ENCODE measurements at regions not wholly inside any gene's neighbourhood (a gene's known extent, or its start where the extent isn't known, plus 50 kb on each side); places are given as distances from the start of the nearest gene placed in this dataset.

DNA sequence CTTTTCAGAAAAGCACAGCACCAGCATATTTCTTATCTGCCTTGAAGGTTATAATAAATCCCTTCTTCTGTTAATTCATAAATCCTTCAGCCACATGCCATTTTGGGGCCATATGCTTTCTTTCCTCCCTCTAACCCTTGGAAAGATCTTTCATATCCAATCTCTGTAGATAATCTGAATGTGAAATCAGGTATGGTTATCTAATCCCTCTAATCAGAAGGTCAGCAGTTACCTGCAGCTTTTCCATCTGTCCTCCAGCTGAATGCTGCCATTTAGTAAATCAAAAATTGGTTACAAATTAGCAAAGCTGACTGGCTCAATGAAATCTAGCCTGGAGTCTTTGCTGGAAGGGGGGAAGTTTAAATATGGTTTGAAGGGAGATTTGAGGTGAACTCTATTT is 230.5 kb downstream of the PIK3C3 start:
- DNase-seq (ENCODE audit: low spot score), result no peak

DNA sequence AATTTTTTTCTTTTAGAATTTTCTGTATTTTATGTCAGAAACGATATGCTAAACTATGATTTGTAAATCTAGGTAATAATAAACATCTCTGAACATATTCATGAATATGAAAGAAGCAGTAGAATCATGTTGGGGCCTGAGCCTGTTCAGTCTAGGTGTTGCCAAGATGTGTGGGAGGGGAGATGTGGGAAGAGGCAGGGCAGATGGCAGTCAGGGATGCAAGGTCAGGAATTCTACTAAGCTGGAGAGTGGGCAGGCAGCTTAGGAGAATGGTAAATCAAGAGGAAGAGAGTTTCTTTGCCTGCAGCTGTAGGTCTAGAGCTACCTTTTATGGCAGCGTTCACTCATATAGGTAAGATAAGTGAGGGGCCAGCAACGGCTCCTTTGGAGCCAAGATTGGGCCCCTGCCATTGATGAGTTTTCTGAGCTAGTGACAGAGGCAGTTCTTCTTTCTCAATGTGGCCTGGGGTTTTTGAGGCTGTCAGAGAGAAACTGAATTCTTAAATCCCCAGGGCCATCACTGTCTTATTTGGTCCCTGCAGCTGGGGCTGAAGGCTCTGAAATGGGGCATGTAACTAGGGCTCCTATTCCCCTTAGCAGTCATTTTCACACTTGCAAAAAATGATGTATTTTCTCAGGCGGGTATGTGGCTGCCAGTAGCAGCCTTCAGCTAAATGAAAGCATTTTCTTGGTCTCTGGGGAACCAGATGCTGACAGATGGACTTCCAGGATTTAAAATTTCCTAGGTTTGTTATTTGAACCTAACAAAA is 232.8 kb downstream of the PIK3C3 start:
- DNase-seq (ENCODE audit: low spot score), result no peak

DNA sequence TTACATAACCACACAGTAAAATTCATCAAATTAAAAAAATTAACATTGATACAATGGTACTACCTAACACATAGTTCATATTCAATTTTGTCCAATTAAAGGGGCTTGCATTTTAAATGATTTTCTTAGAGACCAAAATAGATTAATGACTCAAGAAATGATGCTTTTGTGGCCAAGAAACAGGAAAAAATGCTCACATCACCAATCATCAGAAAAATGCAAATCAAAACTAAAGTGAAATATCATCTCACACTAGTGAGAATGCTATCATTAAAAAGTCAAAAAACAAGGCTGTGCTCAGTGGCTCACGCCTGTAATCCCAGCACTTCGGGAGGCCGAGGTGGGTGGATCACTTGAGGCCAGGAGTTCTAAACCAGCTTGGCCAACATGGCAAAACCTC is 235.6 kb downstream of the PIK3C3 start:
- DNase-seq (ENCODE audit: low spot score), result no peak

DNA sequence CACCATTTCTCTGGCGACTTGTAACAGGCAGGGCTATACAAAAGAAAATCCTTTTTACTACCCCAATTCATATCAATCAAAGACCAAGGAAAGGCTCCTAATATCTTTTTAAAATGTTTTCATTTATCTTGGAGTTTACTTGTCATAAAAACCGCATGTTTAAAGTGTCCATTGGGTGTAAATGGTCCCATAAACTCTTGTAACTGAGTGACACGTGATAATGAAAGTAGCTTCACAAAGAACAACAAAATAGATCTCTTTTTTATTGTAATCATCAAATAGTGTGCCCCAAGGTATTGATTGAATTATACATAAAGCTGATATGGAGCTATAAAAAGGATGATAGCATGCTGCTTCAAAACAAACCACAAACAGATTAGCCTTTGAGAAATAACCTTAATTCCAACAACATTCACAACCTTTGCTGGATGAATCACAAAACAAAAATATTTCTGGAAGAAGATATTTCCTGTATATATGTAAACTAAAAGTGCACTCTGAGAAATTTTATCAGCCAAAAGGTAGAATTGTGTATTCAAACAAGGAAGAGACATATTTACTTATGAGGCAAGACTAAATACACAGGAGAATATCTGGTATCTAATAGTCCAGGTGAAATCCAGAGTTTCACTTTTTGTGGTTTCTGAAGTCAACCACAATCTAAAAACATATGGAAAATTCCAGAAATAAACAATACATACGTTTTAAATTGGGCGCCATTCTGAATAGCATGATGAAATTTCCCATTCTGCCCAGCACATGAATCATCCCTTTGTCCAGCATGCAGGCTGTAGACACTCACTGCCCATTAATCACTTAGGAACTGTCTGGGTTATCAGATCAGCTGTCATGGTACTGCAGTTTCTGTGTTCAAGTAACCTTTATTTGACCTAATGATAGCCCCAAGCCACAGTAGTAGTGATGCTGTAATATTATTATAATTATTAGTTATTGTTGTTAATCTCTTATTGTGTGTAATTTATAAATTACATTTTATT is 237.5 kb downstream of the PIK3C3 start:
- no peak for DNase-seq (ENCODE audit: low spot score)

DNA sequence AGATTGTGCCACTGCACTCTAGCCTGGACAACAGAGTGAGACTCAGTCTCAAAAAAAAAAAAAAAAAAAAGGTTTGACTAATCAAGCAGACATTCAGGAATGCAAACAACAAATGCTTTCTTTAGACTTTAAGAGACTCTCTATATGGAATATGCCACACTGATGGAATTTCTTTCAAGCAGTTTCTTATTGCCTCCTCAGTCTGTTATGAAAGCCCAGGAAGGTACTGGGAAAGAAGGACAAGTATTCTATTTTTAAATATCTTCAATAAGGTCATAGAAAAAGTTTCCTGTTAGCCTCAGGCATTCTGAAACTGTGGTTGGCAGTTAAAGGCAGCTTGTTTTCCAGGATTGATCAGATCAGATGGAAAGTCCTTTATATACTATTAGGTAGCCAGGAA is 241.6 kb downstream of the PIK3C3 start:
- no peak for DNase-seq (ENCODE audit: low spot score)

DNA sequence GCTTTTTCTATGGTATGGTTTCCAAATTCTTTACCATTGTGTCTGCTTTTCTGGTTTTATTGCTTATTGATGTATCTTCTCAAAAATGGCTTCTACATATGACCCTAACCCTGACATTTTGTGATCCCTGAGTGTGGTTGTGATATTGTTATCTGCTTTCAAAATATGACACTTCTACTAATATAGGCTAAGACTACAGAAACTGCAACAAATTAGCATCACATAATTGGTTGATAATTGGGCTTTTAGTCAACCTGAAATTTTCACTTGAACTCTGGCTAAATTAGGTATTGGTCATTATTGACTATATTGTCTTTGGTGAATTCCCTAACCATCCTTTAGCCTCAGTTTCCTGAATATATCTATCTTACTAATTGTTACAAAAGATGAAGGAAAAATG is 246.1 kb downstream of the PIK3C3 start:
- no peak for DNase-seq (ENCODE audit: low spot score)

DNA sequence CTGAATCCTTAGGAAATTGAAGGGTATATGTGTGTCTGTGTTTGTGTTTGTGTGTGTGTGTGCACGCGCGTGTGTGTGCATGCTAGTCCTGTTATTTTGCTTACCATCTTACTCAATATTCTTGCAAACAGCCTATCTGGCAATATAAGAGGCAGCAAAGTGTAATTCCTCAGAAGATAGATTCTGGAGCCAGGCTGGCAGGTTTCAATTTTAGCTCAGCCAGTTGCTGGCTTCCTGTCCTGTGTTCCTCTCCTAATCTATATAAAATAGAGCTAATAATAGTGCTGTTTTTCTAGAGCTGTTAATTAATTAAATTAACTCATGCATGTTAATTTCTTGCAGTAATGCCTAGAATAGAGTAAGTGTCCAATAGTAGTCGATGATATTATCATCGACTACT is 256.2 kb downstream of the PIK3C3 start:
- no peak for DNase-seq (ENCODE audit: low spot score)

DNA sequence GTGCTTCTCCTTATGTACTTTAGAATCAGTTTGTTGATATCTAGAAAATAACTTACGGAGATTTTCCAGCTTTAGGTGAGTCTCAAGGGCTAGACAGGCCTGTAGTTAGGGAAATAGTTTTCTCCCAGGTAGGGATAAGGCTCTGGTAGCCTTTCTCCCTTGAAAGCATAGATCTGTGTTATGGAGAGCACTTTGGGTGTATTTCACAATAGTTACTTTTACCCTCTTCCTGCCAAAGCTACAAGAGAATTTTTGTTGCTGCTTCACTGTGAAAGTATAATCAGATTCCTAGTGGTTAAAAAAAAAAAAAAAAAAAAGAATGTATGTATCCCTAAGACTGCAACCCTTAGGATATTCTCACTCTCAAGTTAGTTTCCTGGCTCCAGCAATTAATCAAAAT is 267.5 kb downstream of the PIK3C3 start:
- no peak for DNase-seq (ENCODE audit: low spot score)

DNA sequence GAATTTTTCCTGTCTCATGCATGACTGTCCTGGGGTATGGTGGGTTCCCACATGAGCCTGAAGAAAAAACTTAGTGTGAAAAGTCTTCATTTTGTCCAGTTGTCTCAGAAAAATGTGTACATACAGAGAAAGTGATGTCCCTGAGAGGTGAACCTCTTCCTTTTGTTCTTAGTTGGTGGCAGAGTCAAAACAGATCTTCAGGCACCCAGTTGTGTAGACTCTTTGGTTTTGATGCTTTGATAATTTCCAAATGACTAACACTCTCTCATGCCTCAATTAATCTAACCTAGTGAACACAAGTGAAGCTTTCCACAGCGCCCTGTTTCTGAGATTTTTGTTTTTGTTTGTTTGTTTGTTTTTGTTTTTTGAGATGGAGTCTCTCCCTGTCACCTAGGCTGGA is 273.5 kb downstream of the PIK3C3 start:
- no peak for DNase-seq (ENCODE audit: low spot score)

DNA sequence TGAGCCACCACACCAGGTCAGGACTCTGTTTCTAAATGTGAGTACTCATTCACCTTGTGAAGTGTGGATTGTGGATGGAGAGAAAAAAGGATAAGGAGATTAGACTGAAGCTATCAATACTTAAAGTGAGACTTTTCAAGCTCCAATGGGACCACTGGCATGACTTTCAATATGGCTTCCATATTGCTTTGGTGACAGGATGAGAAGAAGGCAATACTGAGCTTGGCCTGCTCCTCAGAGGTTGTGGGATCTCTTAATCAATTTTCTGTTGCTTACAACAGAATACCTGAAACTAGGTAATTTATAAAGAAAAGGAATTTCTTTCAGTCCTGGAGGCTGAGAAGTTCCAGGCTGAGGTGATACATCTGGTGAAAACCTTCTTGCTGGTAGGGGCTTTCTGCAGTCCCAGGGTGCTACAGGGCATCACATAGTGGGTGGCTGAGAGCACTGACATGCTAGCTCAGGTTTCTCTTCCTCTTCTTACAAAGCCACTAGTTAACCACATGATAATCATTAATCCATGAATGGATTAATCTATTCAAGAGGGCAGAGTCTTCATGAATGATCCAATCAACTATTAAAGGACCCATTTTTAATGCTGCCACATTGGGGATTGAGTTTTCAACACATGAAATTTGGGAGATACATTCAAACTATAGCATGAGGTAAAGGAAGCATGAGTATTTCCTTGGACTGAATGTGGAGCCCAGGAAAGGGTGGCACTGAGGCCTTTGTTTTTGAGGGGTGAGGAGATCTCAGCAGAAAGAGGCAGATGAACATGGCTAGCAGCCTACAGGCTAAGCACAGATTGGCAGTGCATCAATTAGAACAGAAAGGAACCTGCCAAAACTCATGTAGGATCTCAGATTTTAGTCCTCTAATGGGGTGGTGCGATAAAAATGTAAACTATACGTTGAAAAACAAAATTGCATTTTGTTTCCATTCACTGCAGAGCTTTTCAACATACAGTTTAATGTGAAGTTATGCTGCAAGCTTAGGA is 274.5 kb downstream of the PIK3C3 start:
- no peak for DNase-seq (ENCODE audit: low spot score)

DNA sequence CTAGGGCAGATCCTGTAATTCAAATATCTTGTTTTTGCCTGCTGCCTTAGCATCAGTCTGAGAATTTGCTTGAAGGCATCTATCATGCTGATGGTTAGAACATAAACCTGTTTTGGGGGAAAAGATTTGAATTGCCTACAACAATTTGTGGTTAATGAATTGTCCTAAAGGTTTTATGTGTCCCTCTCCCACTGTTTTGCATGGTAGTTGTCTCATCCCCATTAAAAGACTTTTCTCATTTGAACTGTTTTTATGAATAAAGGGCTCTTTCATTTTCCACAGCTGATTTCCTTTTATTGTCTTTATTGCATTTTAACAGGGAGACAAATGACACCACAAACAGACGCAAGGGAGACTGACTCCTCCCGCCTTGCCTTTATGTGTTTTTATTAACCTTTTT is 275.6 kb downstream of the PIK3C3 start:
- DNase-seq (ENCODE audit: low spot score), result no peak

DNA sequence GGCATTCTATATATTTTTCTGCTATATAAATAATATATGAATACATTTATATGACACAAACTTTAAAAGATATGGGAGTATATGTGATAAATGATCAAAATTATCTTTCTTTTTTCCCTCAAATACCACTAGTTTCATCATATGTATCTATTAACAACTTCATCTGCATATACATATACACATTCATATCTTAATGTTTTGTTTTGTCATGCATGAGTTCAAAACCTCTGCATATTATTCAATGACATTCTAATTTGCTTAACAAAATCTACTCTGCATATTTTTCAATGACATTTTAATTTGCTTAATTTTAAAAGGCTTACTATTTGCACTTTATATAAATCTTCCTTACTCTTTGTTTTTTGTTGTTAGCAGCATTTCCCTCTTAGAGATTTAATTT is 276.2 kb downstream of the PIK3C3 start:
- no peak for DNase-seq (ENCODE audit: low spot score)

DNA sequence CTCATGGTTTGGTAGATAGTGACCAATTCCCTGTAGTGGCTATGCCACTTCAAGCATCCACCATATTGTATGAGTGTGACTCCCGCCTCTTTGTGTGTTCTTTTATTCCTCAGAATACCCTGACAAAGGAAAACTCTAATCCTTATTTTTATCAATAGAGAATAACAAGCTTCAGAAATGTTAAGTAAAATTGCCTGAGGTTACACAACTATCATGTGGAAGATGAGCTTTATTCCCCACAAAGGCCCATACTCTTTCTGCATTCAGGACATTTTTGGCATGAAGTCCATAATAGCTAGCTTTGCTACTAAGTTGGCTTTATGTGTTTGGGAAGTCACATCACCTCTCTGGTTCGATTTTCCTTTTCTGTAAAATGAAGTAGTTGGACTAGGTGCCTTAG is 276.8 kb downstream of the PIK3C3 start:
- DNase-seq (ENCODE audit: low spot score), result no peak

DNA sequence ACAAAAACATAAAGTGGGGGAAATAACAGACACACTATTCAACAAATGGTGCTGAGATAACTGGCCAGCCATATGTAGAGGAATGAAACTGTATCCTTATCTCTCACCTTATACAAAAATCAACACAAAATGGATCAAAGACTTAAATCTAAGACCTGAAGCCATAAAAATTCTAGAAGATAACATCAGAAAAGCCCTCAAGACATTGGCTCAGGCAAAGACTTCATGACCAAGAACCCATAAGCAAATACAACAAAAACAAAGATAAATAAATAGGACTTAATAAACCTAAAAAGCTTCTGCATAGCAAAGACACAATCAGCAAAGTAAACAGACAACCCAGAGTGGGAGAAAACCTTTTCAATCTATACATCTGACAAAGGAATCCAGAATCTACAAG is 278.9 kb downstream of the PIK3C3 start:
- DNase-seq (ENCODE audit: low spot score), result no peak

DNA sequence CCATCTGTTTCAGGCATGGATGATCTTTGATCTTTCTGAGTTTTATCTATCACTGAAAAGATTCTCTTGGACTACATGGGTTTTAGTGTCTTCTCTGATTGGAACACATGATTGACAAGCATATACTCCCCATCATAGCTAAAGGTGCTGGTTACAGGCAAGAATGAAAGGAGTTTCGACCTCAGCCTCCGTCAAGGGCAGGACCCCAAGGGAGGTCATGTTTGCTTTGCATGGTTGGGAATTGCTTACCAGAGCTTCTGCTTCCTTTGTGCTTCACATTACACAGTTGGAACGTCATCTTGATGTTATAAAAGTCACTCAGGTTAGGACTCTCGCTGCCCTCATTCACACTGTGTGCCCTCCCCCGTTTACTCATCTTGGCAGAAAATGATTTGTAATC is 287.7 kb downstream of the PIK3C3 start:
- DNase-seq (ENCODE audit: low spot score), result no peak

DNA sequence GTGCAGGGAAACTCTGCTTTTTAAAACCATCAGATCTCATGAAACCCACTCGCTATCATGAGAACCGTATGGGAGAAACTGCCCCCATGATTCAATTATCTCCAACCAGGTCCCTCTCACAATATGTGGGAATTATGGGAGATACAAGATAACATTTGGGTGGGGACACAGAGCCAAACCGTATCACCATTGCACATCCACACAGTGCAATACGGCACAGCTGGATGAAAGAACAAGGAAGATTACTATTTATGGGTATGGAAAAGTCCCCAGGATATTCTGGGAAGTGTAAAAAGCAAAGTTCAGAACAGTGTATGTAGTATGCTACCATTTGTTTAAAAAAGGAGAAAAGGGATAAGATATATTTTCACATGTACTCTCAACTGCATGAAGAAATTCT is 290.1 kb downstream of the PIK3C3 start:
- no peak for DNase-seq (ENCODE audit: low spot score)

DNA sequence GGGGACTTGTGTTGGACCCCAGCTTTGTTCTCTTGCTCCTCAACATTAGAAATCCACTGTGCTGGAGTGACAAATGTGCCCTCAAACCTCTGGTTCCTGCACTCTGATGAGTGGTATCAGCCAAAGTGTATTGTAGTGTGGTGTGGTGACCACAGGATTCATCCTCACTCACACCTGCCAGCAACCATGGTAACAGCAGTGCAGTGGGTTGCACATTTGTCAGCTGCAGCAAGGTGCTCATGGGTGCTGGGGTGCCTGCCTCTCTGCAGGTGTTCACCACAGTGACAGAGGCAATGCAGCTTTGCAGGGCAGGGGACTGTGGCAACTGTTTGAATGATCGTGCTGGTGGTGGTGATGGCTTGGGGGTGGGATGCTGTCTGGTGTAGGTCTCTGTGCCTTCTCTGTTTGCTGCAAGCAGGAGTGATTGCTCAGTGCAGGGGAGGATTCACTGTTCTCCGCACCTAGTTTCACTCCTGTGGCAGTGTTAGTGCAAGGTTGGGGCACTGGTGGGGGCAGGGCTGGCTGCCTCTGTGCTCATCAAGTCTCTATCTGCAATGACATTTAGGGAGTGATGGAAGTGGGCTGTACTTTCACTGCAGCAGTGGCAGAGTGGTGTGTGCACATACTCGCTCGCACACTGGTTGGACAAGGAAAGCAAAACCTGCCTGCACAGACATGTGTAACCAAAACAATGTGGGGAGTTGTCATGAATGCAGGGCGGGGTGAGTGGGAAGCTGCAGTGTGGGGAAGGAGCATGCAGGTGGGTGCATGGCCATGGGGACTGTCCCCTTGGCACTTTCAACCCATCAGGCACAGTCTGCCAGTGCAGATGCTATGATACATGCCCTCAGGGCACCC is 301.1 kb downstream of the PIK3C3 start:
- no peak for DNase-seq (ENCODE audit: low spot score)

DNA sequence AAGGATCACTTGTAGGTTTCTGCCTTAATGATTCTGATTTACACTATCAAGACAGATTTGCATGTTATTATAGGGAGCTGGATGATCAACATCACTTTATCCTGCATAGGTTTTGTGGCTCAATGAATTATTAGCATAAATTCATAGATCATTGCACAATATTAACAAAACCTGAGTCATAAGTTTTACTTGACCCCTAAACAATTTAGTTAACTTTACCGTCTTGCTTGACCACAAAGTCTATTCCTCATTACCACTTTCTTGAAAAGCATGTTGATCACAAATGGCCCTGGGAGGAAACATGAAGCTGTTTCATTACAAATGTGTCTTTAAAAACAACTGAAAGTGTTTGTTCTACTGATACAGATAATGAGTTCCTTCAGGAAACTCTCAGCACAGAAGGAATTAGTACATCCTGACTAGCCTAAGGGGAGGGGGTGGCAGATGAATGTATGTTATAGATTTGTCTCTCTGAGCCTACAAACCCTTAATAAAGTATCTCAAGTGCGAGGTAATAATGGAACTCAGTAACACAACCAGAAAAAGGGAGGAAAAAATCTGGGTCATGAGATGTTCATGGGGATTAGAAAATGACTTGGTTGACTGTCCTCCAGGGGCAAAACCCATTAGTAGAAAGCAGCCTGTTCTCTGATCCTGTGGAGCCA is 303.4 kb downstream of the PIK3C3 start:
- no peak for DNase-seq (ENCODE audit: low spot score)

DNA sequence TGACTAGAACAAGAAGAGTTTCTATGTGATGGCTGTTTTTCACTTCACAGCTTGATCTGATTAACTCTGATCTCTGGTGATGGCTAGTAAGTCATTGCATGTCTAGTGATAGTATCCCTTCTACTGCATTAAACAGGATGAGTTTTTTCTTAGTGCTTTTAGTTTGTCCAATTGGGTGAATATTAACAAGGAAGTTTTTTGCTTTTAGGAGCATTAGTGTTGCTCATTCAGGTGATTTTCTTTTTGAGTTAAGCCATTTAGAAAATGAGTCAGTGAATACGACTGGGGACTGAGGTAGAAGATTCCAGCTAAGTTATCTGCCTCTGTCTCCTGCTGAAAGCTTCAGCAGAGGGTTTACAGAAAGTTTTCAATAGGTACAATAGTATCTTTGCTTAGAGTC is 306.7 kb downstream of the PIK3C3 start:
- DNase-seq (ENCODE audit: low spot score), result no peak

DNA sequence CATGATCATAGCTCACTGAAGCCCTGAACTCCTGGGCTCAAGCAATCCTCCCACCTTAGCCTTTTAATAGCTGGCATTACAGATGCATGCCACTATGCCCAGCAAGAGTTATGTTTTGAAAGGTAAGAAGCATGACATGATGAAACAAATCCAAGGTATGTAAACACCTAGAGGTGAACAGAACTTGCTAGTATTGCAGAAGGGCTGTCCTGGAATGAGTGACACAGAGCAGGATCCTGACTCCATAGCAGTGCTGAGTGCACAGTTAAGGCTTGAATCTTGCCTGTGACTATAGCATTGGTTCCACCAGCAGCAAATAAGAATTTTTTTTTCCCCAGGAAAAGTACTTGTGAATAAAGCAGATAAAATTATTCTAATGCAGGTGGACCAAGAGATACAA is 309.5 kb downstream of the PIK3C3 start:
- no peak for DNase-seq (ENCODE audit: low spot score)

Measured in hematopoietic multipotent progenitor cell treated with erythropoietin and hydrocortisone succinate and interleukin-3 and kit ligand, for 17 days (in vitro differentiated cells).